Stimulated activated CD4-positive, alpha-beta T cell treated with anti-CD3 and anti-CD28 coated beads, Interleukin-4, amount 100 ng/mL, for 4 hours (primary cell): ENCODE measurements at regions not wholly inside any gene's neighbourhood (a gene's known extent, or its start where the extent isn't known, plus 50 kb on each side); places are given as distances from the start of the nearest gene placed in this dataset.

Experiments used
- DNase-seq, 2 experiments: peaks; one replicate each; pipeline ENCODE4 v3.0.0-alpha.2; 2020

DNA sequence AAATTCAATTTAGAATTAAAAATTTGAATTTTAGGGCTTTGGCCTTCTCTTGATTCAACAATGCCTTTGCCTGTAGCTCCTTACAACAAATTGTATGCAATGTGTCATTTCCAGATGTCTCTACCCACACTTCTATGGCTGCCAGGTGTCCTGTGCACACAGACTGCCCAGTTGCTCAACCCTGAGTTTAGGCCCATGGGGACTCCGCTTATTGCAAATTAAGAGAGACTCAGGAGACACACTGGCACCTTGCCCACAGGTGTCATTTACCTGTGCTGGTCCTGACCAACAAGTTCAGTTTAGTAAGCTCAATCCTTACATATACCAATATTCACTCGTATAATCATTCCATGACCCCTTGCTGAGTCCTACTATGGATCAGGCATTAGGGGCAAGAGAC is 236.1 kb downstream of the OMA1 start:
- no peak for DNase-seq

DNA sequence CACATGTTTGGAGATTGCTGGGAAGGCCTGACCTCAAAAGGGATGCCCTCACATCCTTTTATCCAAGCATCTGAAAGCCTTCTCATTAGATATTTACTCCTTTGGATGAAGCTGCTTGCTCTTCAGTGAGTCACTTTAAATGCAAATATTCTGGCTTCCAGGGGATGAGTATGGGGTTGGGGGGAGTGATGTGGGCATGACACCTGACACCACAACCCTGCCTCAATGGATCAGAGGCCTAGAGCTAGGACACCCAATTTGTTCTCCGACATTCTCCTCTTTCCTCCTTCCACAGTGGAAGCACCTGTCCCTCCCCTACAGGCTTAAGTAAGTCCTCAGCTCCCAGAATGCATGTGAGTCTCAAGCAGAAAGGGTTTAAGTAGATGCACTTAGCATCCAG is 238.3 kb downstream of the OMA1 start:
- DNase-seq = no peak

DNA sequence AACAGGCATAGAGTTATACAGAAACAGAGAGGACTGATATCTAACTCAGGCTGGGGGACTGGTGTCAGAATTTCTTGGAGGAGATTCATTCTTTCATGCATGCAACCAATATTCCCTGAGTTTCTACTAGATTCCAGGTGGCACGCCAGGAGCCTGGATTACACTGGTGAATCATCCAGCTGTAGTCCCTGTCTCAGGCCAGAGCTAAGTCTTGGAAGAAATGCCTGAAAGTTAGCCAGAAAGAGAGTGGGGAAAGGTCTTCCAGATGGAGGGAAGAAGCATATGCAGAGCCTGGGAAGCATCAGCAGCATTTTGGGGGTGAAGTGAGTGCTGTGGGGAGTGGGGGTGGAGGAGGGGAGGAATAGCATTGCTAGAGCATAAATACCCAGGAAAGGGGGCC is 239.1 kb downstream of the OMA1 start:
- no peak for DNase-seq

DNA sequence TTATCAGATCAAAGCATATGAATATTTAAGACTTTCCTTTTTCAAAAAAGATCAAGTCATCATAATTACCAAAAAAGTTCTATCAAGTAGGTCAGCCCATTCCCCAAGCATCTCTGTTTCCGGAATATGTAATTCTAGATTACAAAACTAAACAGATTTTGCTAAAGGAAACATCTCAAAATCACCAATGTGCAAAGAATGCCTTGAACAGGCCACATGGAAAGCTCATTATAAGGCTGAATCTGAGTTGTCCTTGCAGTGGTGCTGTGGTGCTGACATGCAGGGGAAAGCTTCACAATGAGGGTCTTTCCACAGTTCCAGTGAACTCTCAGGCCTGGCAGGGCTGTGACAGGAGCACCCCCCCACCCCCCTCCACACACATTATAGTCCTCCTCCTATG is 240.9 kb downstream of the OMA1 start:
- no peak for DNase-seq

DNA sequence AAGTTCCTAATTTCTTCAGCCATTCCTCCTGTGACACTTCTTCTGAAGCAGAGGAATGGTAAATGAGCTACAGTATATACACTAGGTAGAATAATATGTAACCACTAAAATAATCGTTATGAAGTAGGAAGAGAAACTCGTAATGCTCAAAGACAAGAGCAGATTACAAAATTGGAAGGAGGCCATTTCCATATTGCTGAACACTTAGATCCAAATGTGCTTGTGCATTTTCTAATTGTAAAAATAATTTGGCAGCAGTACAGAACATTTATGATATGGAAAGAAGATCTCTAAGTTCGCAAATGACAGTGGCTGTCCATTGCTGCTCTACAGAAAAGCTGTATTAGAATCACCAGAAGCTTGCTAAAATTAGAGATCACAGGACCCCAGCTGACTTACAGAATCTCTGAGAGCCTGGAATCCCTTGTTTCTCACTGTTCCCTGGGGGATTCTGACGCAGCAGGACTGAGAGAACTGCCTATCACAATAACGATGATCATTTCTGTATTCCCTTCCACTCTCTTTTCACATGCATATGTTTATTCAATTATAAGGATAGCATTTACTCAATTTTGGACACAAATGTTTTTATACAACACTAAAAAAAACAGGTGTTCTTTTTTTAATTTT is 242.1 kb downstream of the OMA1 start:
- no peak for DNase-seq

DNA sequence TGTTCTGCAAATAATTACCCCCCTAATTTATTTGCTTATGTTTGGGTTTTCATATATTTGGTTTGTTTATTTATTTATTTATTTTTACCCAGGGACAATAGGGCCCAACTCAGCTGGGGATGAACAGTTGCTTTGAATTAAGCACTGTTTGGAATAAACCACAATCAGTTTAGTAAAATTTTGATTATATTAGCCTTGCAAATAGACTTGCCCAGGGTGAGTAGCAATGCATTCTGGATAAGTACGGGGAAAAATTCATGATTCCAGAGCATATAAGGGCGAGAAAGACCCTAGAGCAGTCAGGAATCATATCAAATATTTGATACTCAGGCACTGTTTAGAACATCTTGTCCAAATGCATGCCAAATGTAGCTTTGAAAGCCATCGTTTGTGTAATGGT is 242.7 kb downstream of the OMA1 start:
- no peak for DNase-seq

DNA sequence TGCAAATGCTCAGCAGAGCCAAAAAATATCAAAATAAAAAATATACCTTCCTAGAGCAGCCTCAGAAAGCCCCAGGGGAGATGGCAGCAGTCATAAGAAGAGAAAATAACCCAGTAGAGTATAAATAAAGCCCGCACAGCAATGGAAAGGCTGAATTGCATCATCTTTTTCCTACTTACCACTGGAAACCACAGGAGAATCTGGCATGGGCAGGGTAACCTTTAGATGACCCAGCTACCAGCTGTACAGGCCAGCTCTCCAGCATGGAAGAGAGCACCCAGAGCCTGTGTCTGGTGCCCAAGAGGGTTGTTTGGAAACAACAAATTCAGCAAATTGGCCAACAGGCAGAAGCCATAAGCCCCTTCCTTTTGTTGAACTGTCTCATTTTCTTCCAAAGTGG is 253.1 kb downstream of the OMA1 start:
- no peak for DNase-seq

DNA sequence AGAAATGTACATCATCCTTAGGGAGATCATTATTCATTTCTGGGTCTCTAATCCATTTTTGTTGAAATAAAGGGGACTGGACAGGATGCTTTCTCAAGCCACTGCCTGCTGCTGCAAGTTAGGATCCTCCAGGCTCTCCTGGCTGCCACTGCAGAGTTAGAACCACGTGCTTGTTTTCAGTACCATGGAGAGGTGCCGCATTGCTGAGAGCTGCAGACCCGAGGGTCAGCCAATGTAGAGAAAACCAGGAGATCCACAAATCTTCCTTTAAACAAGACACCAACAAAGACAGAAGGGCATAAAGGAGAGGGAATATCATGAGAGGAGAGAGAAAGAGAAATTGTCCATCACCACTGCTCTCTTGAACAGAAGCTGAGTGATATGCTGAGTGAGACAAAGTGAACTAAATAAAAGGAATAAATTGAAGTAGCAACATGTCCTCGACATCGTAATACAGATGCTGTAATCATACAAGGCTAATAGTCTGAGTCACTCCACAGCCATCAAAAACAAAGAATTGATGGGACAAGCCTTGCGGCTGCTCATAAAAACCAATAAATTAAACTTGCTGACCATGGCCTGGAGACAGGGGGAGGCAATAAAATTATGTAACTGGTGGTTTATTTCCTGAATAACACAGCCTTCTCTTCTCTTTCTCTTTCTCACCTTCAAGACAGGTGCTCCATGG is 255.7 kb downstream of the OMA1 start:
- DNase-seq = no peak

DNA sequence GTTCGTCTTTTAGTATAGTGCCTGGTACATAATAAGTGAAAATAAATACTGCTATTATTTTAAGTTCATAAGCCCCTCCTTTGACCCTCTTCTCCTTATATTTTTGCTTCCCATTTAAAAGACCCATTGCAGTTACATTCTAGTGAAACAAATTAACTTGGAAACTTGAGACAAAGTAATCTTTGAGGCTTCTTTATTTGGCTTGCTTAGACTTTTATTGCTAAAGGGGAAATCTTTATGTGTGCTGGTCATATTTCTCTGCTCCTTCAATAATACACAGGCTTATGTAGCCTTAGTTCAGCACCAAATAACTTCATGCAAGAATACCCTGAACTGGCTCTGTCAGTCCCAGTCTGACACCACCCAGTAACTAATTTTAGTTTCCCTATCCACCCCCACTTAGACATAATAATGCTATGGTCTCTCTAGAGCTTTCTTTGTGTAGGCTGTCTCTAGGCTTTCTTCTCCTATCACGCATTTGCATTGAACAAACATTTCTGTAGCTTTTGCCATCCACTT is 257.8 kb downstream of the OMA1 start:
- DNase-seq = no peak

DNA sequence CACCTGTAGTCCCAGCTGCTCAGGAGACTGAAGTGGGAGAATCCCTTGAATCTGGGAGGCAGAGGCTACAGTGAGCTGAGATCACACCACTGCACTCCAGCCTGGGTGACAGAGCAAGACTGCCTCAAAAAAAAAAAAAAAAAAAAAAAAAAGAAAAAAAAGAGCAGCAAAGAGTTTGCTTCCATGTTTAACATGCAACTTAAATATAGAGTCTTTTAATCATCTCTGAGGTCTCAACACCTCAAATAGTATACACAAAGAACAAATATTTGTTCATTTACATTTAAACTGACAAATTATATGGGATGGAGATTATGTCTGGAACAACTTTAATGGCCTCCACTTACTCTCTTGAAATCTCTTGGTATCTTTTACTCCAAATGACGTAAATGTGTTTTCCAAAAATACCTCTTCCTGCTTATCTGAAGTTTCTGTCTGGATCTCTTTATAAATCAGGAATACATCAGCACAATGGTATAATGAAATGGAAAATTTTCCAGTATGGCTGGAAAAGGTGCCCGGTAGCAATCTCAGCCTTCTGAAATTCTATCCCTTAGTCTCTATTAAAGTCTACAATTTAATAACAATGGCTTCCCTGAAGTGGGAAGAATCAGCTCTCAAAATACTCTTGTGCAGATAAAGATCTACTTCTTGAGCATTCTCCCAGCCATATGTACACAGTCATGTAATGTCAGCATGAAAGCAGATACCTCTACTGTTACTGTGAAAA is 258.5 kb downstream of the OMA1 start:
- DNase-seq = no peak

DNA sequence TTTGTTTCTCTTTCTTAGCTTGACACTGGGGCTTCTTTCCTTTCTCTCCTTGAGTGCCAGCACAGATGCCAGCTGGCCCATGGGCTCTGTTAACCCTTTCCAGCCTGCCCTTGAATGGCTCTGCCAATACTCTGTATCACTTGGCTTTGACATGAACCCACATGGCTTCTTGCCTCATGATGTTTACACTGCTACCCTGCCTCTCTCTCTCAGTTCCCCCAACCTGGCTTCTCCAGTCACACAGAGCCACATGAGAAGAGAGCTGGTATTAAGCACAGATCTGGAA is 262.4 kb downstream of the OMA1 start:
- DNase-seq = no peak

DNA sequence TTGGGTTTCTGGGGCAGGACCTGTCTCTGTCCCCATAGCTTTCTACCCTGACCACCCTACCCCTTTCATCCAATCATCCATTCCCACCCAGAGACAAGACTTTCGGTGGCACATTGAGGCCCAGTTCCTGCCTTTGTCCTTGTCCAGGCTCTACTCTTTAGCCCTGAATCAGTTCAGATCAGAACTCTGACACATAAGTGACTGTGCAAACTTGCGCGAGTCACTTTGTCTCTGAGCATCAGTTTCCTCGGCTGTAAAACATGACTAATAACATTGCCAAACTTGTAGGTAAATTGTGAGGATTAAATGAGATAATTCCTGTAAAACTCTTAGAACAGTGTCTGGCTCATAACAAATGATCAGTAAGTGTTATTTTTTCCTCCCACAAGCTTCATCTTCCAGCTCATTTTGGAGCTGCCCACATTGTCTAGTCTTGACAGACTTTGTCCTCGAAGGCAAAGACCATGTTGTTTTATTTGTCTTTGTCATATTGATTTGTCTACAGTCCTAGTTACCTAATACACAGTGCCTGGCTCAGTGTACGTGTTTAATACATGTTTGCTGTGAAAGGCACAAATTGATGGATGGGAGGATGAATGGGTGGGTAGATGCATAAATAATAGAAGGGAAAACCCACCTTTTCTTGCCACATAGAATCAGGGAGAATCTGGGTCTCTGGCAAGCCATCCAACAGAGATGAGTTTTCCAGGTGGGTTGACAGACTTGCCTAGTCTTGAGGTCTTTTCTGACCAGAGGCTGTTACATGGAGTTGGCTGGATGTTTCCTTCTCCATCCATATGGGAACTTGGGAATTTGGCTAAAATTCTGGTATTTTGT is 262.9 kb downstream of the OMA1 start:
- no peak for DNase-seq

DNA sequence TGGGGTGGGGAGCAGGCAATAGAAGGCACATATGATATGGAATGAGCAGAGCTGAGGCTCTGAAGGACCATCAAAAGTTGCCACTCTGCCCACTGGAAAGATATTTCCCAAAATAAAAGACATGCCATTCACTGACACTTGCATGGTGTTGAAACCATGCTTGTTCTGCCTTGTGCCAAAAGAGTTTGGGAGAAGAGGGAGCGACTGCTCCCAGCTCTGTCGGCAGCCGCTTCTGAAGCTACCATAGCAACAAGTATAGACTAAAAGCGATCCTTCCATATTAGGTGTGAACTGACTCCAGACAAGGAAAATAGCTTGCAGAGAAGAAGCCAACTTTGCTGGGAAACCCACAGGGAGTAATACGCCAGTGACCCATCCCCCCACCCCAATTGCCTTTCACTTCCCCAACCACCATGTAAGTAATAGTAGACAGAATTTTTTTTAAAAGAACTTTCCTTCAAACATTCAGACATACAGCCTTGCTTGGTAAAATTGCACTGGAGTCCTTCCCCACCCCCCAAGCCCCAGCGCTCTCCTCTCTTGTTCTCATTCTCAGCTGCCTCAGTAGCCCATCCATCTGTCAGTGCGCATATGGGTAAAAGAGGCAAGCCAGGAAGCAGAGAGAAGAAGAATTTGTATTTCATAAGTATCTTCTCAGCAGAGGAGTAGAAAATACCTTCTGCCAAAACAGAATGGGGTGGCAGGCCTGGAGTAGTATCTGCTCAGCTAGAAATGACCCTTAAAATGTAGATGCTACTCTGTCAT is 263.7 kb downstream of the OMA1 start:
- DNase-seq = no peak

DNA sequence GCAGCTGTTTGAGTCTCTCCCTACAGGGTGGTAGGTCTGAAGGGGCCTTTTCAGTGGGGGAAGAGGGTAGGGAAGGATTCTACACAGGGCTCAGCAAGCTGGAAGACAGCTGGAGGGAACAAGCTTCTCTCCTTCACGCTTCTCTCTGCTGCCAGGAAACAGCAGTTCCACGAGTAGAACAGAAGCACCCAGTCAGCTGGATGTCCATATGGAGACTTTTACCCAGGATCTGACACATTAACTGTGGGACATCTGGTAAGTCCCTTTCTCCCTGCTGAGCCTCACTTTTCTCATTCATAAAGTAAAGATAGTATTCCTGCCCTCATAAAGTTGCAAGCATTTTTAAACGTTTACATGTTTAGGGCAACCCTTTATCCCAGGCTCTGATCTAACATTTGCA is 280.3 kb downstream of the OMA1 start:
- DNase-seq = no peak

DNA sequence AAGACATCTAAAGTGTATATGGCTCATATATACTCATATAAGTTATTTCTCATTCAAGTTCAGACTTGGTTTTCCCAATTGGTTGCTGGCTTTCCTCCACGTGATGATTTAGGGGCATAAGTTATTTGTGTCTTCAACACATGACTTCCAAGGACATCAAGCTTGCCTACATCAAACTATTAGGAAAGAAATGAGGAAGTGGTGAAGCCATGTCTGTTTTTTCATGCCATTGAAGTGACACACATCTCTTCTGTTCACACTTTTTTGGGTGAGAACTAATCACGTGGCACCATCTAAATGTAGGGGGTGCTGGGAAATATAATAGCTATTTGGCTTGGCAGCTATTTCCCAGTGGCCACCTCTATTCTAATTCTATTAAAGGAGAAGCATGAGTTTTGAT is 282.1 kb downstream of the OMA1 start:
- DNase-seq = no peak

DNA sequence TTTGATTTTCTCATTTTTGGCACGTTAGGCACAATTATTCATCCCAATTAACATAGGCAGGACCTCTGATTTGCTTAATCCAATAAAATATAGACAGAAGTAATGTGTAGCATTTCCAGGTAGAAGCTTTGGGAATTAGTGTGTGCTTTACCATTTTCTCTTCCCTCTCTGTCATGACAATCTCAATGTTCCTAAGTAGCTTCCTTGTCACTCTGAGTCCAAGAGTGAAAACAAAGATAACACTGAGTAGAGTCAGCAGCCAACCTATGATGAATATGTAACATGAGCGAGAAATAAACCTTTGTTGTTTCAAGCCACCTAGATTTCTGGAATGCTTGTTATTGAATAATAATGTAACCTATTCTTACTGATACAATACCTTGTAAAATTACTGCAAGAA is 283.8 kb downstream of the OMA1 start:
- no peak for DNase-seq

DNA sequence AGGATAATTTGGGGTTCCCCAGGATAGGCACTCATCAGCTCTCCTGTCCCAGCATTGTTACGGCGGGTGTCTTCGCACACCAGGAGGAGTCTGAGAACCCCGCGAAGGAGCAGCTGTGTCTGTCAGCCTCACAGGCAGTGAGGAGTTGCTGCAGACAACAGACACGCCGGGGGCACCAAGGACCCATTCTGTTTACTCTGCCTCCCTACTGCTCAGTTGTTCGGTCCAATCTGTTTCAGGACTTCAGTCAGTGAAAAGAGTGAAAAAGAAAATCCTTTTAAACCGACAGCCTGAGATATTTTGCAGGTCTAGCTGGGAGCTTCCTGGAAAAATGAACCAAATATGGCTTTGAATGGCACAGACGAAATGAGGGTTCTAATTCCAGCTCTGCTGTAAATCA is 288.4 kb downstream of the OMA1 start:
- DNase-seq = no peak

DNA sequence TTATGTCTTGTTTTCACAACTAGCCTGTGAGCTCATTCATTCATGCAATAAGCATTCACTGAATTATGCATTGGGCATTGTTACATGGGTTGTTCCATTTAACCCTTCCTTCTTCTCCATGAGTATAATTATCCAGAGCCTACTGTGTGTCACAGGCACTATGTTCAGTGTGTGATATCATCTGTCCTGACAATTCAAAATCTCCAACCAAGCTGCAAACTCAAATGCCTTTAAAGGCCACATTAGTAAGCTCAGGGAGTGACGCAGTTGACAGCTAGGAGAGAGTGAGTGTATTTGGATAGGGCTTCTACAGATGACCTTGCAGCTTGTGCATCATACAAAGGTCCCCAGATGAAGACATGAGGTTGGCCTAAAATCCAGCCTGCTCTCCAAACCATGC is 289.5 kb downstream of the OMA1 start:
- no peak for DNase-seq

DNA sequence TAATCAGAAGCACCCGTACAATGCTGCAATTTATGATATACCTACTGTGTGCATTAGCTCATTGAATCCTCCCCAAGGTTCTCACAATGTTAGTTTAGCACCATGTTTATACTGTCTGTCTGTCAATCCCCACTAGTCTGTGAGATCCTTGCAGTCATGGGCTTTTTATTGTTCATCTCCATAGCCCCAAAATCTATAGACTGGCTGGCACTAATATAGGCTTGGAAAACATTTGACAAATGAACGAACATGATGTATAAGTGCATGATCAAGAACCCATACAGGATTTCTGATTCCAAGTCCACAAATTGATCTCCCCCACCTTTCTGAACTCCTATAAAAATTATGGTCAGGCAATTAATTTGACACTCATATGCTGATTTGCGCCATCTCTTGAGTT is 290.0 kb downstream of the OMA1 start:
- no peak for DNase-seq

DNA sequence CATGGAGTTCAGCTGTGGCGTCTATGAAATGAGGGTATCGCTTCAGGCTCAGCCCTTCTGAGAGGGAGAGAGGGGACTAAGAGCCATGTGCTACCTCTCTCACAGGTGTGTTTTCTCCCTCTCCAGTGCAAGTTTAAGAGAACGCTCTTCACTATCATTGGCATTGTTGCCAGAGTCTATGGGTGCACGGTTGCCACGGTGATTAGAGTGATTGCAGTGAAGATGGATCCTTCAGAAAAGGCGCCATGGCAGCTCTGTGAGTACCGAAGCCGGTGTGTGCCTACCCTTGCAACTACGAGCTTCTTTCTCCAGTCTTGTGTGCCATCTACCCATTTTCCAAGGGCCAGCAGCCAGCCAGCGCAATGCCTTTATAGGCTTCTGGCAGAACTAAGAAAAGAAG is 290.5 kb downstream of the OMA1 start:
- DNase-seq = no peak

DNA sequence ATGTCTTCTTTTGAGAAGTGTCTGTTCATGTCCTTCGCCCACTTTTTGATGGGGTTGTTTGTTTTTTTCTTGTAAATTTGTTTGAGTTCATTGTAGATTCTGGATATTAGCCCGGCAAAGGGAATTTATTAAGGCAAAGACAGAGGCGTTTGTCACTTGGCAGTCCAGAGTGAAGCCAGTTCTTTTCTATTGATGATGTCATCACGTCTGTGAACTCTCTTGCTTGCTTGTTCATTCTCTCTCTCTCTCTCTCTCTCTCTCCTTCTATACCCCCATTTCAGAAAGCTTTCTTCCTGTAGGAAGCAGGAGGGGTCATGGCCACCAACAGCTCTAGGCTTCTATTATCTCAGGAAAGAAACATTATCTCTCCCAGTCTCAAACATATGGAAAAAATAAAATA is 291.3 kb downstream of the OMA1 start:
- no peak for DNase-seq

DNA sequence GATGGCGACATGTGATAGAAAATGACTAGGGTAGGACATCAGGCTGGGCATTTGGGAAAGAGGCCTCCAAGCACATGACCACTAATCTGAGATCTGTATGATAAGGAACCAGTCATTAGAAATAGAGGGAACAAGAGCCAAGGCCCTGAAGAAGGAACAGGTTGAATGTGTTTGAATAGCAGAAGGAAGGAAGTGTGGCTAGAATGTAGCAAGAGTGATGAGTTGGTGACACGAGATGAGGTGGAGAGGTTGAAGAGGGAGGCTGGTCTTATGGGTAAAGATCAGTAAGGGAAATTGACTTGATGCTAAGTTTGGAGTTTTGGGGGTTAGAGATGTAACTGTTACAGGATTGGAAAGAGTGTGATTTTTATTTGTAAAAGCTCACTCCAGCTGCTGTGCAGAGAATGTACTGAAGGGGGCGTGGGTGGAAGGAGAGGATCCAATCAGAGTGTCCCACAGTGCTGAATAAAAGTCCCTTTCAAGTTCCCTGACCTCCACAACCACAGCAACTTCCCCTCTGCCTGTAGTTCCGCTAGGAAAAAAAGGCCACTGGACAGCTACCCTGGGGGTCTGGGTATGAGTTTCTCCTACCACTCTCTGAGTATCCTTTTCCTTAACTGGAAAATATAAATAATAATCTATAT is 295.0 kb downstream of the OMA1 start:
- no peak for DNase-seq
